ENCODE measurements at regions not wholly inside any gene's neighbourhood (a gene's known extent, or its start where the extent isn't known, plus 50 kb on each side); places are given as distances from the start of the nearest gene placed in this dataset.
"Not testable (repeated sequence)": the region's sequence is repeated elsewhere in the genome, so short reads cannot be mapped to it uniquely, and the experiment has no call there.

DNA sequence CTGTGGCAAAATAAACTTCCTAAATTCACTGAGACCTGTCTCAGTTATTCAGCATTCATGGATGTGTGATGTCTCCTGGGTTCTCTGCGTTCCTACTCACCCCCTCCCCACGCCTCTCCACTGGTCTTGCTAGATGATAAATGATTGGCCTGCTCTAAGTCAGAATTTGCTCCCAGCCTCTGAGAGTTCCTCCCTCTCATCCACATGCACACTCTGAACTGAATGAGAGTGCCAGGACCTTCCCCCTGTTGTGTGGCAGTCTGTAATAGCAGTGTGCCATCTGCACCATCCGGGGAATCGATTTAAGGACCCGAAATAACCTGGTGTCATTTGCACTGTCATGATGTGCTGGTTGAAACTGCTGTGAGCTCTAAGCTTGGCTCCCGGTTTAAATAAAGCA, 135.8 kb upstream of the AFDN start:
- ChIA-PET CTCF (no interaction called here), POLR2A (no interaction called here)
- Histone ChIP-seq H3K9me3 (ENCODE audit: control insufficient read depth, insufficient read depth, low read length) (peaks cover 61% of the 10 kb centered on the region), H3K27me3 (ENCODE audit: control insufficient read depth, insufficient read depth, low read length) (no peaks in the 10 kb centered on the region), H3K4me3 (ENCODE audit: low read depth, low read length) (no peak overlapping the region), H3K27ac (ENCODE audit: low read depth, low read length) (no peak overlapping the region)
- no peak for TF ChIP-seq CTCF (IDR thresholded peaks at IDR 0.05; ENCODE audit: low read depth, low read length)
- no peak for DNase-seq (ENCODE audit: low read depth, low spot score)

- no peak for TF ChIP-seq CTCF (IDR thresholded peaks at IDR 0.05; ENCODE audit: low read depth, low read length)
- peaks cover 63% of the 10 kb centered on the region for H3K9me3 ChIP-seq (ENCODE audit: control insufficient read depth, insufficient read depth, low read length)
- DNase-seq (ENCODE audit: low read depth, low spot score): no peak
- H3K27me3 ChIP-seq (ENCODE audit: control insufficient read depth, insufficient read depth, low read length): no peaks in the 10 kb centered on the region
- H3K4me3 ChIP-seq (ENCODE audit: low read depth, low read length): no peak overlapping the region
- ChIA-PET POLR2A (no interaction called here), CTCF (no interaction called here)
- no peak overlapping the region for H3K27ac ChIP-seq (ENCODE audit: low read depth, low read length)
Measured at GRCh38 chr6:167691533-167692312, 135.0 kb upstream of the AFDN start.

DNA sequence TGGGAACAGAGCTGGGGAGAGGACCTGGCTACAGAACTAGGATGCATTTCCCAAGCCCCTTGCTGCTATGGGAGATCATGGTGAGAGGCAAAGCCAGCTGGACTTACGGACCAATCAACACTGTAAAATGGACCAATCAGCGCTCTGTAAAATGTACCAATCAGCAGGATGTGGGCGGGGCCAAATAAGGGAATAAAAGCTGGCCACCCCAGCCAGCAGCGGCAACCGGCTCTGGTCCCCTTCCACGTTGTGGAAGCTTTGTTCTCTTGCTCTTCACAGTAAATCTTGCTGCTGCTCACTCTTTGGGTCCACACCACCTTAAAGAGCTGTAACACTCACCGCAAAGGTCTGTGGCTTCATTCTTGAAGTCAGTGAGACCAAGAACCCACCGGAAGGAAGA, 133.2 kb upstream of the AFDN start:
- H3K4me3 ChIP-seq (ENCODE audit: low read depth, low read length); H3K27ac ChIP-seq (ENCODE audit: low read depth, low read length); H3K27me3 ChIP-seq (ENCODE audit: control insufficient read depth, insufficient read depth, low read length); POLR2A ChIA-PET; DNase-seq (ENCODE audit: low read depth, low spot score); CTCF ChIA-PET: not testable (repeated sequence)
- H3K9me3 ChIP-seq (ENCODE audit: control insufficient read depth, insufficient read depth, low read length): peaks cover 59% of the 10 kb centered on the region

DNA sequence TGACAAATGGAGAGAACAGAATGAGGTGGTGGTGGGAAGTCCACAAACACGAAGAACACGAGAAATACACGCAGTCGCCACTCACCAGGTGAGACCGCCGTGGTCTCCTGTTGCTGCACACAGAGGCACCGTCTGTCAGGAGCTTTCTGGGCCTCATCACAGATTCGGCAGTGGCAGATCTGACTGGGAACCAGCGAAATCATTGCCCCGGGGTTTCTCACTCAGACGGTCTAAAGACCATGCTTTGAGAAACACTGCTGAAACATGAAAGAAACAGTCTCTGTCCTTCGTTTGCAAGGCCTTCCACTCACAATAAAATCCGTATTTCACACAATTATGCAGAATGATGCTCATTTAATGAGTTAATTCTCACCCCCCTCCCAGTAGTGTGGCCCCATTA, 130.9 kb upstream of the AFDN start:
- CTCF ChIA-PET: no interaction called here
- H3K27ac ChIP-seq (ENCODE audit: low read depth, low read length): no peak overlapping the region
- TF ChIP-seq CTCF (IDR thresholded peaks at IDR 0.05; ENCODE audit: low read depth, low read length): no peak
- peaks cover 60% of the 10 kb centered on the region for H3K9me3 ChIP-seq (ENCODE audit: control insufficient read depth, insufficient read depth, low read length)
- POLR2A ChIA-PET: no interaction called here
- no peaks in the 10 kb centered on the region for H3K27me3 ChIP-seq (ENCODE audit: control insufficient read depth, insufficient read depth, low read length)
- no peak overlapping the region for H3K4me3 ChIP-seq (ENCODE audit: low read depth, low read length)
- no peak for DNase-seq (ENCODE audit: low read depth, low spot score)

GRCh38 chr6:167696296-167696695, 130.4 kb upstream of the AFDN start:
- Histone ChIP-seq H3K4me3 (ENCODE audit: low read depth, low read length) (no peak overlapping the region), H3K9me3 (ENCODE audit: control insufficient read depth, insufficient read depth, low read length) (peaks cover 59% of the 10 kb centered on the region), H3K27ac (ENCODE audit: low read depth, low read length) (no peak overlapping the region), H3K27me3 (ENCODE audit: control insufficient read depth, insufficient read depth, low read length) (no peaks in the 10 kb centered on the region)
- CTCF ChIA-PET: no interaction called here
- TF ChIP-seq CTCF (IDR thresholded peaks at IDR 0.05; ENCODE audit: low read depth, low read length): no peak
- no peak for DNase-seq (ENCODE audit: low read depth, low spot score)
- POLR2A ChIA-PET: no interaction called here
